Midbrain (tissue), 1 donor: ENCODE measurements at regions not wholly inside any gene's neighbourhood (a gene's known extent, or its start where the extent isn't known, plus 50 kb on each side); places are given as distances from the start of the nearest gene placed in this dataset.

Source experiments
- DNase-seq: peaks from one replicate; lab custom pipeline; 2025; lab: John Stamatoyannopoulos, UW

DNA sequence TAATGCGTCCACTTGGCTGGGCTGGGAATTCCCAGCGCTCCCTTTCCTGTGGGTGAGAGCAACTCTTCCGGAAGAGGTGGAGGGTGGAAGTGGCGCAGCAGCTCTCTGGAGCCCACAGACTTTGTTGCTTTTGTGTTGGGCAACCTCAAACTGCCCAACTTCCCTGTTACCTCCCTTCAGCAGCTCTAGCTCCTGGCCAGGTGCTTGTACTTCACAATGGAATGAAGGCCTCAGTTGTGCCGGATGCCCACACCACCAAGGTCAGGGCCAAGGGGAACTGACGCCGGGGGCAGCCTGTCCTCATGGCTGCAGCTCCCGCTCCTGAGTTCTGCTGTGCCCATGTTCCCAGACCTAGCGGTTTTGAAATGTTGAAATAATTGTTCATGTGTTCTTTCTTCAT is 322.9 kb downstream of the GALR1 start:
- no peak for DNase-seq

DNA sequence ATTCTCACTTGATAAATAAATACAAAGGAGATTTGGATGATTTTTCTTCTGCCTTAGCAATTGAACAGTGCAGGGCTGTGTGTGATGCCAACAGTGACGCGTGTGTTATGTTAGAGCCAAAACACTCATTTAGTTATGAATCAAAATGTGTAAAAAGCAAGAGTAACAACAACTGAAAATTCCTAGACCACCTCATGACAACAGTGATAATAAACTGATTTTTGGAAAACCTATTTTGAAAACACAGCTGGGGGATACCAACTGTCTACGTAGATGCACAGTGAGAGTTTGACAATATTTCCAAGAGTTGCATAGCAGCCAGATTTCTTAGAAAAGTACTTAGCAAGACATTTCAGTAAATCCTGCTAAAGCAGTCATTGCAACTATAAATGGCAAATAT is 323.9 kb downstream of the GALR1 start:
- DNase-seq, result no peak

DNA sequence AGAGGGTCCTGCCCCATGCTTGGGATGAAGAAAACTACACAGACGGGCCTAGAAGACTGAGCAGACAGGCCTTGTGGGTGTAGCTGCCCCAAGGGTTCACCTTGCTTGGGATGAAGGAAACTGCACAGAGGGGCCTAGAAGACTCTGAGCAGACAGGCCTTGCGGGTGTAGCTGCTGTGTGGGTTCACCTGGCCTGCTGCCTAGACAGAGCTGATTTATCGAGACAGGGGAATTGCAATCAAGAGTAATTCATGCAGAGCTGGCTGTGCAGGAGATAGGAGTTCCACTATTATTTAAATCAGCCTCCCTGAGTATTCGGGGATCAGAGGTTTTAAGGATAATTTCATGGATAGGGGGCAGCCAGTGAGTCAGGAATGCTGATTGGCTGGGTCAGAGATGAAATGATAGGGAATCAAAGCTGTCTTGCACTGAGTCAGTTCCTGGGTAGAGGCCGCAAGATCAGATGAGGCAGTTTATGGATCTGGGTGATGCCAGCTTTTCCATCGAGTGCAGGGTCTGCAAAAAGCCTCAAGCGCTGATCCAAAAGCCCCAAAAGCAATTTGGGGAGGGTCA is 341.4 kb downstream of the GALR1 start:
- DNase-seq, result no peak

DNA sequence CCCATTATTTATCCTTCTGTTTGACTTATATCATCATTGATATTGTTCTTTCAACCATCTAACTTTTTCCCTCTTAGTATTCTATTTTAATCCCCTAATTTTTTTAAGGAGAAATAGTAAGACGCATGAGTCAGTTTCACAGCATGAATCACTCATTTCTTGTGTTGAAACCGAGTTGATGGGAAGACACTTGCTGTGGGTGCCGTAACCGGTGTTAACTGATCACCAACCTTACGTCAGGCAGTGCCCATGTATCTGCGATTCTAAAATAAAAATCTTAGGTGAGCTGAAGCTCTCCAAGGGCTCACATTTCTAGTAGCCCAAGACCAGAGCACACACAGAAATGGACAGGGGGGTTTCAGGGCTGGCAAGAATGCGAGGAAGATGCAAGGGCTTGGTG is 348.1 kb downstream of the GALR1 start:
- no peak for DNase-seq

DNA sequence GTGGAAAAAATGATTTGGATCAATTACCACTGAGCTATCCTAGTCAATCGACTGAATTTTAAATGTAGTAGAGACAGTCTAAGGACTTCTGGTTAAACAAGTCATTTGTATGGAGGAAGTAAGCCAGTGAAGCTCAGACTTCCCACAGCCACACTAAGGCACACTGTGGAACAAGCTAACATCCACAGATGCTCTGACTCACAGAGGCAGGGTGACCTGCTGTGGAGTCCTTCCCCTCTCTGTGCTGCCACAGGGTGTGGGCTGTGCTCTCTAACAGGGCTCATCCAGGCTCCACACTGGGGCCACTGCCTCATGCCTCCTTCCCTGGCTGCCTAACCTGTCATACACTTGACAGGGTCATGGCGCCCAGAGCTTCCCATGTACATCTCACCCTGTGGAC is 351.0 kb downstream of the GALR1 start:
- no peak for DNase-seq

DNA sequence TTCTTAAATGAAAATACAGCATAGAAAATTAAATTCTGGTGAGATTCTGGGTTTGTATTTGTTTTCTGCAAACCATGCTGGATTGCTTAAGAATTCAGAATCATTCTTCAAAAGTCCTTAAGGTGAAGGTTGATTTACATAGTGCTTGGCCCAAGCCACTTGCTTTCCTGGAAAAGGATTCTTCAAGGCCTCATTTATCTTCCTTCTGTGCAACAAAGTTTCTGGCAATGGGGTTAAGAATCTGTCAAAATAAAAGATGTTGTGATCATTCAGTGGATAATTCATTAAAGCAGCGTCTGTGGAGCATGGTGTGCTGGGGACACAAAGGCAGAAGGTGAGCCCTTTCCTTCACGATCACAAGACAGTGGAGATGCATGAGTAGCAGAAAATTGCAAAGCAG is 351.9 kb downstream of the GALR1 start:
- DNase-seq, result no peak

DNA sequence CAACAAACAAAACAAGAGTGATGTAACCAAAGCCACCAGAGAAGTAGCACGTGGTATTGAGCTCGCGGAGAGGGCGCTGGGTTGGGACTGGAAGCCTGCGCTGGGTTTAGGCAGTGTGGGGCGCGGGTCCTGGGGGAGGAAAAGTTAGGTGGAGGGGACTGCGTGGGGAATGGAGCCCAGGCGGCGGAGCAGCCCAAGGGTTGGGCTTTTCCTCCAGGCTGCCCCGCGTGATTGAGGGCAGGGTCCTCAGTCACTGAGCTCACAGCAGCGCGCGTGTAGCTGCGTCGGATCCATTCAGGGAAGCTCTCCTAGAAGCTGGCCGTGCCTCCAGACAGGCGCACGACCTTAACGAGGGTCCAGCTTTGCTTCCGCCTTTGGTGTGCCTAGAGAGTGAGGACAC is 357.4 kb downstream of the GALR1 start:
- DNase-seq, result no peak

DNA sequence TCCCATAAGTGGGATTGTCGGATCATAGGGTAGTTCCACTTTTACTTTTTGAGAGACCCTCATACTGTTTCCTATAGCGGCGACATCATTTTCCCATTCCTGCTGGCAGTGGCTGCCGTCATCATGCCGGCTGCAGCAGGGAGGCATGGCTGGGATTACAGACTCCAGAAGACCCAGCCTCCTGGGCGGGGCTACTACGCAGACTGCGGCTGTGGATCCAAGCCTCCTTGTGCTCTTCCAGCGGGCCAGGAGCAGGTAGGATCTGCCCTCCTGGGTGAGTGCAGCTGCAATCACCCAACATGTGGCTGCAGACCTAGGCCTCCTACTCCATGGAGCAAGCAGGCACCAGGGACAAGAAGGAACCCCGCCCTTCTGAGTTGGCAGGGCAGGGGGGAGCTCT is 359.2 kb downstream of the GALR1 start:
- DNase-seq, result no peak

DNA sequence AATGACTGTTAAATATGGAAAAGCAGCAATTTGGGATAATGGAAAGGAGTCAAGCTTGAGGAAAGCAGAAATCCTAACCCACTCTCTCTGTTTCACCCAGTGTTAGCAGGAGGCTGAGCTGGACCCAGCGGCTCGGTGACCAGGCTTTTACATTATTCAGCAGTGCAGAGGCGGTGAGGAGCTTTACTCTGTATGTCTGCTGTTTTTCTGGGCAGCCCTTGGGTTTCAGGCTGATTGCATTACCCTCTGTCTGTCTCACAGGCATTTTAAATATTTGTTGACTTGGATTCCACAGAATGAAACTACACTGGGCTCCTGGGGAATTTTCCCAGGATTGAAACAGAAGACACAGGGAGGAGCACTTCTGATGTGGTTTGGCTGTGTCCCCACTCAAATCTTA is 368.0 kb downstream of the GALR1 start:
- DNase-seq, result no peak

DNA sequence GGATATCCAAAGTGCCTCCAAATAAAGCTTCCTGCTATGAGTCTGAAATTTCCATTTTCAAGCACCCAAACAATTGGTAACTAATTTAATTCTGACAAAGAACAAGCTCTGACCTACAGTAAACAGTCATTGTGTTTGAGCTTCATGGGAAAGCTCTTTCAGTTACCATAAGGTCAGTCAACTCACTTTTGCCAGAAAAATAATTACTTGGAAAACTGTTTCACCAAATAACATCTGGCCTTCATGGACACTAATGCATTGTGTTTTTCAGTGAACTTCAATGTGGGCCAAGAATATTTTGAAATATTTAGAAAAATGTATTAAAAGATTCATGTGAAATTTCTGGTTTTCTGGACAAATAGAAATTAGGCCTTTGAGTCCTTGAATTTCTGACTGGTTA is 369.9 kb downstream of the GALR1 start:
- no peak for DNase-seq

DNA sequence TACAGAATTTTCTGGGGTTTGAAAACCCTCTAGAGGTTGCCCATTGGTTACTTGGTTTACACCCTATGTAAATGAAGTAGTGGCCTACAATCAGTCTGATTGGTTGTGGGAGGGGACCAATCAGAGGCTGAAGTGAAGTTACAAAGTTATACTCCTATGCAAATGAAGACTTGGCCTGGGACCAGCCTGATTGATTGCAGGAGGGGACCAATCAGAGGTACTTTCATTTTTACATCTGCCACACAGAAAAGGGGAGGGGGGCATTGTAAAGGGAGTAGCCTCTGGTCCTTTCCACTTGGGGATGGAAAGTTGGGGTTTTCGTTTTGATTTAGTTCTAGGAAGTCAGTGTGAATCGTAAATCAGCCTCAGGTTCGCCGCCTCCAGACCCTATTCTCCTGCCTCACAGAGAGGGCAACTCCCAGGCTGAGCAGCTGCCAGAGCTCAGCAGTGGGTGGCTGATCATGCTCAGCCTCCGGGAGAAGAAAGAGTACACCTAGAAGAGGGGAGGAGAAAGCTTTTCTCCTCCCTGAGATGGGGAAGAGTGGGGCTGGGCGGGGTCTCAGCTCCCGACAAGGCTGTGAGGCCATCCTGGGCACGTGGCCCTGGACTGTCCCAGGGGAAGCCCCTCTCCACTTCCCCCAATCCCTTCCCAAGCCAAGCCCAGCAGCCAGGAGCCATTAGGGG is 372.5 kb downstream of the GALR1 start:
- DNase-seq, result no peak

DNA sequence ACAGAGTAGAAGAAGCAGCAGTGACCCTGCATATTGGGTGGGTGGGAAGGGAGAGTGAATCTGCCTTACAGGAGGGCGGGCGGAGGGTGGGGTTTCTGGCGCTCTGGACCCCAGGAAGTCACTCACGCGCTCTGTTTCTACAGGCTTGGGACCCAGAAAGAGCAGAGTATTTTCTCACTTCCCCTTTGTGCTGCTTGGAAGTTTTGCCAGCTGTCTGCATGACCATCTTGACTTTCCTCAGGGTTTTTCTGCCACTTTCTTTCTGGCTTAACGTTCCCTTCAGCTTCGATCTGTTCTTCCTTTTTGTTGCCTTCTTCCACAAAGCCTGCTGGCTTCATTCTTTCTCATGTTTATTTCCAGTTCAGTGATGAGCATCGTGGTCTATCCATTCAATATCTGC is 383.1 kb downstream of the GALR1 start:
- no peak for DNase-seq

DNA sequence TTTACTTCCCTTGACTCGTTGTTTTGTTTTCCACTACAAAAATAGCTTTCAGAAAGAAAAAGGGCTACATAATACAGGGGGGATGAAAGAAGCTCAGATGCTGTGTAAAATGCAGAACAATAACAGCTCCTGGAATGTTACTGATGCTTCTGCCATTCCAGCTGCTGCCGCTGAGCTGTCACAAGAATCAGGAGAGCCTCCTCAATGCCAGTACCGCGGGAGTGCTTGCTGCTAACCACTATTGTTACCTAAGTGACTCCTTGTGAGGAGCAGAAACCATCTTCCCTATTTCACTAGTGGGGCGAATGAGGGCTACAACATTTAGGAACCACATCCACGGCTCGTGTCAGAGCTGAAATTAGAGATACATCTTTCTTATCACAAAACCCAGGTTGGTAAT is 384.8 kb downstream of the GALR1 start:
- DNase-seq, result no peak

DNA sequence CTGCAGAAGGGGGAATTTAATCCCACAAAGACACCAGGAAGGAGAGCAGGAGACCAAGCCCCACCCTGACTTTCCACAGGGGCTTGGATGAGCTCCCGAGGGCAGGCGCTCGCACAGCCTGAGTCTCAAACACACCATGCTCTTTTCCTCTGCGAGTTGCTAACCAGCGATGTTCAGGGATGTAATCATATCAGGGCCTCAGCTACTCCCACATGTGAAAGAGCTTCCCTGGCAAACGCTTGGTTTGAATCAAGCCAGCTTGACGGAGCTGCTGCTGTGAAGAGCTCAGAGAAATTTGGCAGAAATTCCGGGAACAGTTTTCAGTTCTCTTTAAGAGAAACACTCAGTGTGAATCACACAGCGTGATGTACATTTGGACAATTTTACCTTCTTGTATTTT is 385.8 kb downstream of the GALR1 start:
- no peak for DNase-seq

DNA sequence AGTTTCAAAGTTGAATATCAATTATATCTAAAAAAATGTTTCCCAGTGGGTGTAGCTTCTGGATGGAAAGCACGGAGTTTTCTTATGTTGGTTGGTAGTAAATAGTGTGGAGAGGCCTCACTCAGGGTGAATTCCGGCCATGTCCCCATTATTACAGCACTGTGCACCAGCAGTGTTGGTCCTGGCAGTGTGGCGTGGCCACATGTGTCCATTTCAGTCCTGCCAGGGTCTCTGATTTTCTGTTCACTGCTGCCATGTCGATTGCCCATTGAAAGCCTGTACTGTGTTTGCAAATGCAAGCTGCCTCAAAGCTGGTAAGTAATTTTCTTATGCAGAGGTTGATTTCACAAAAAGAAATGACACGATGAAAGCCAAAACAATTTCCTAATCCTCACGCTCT is 386.2 kb downstream of the GALR1 start:
- no peak for DNase-seq

DNA sequence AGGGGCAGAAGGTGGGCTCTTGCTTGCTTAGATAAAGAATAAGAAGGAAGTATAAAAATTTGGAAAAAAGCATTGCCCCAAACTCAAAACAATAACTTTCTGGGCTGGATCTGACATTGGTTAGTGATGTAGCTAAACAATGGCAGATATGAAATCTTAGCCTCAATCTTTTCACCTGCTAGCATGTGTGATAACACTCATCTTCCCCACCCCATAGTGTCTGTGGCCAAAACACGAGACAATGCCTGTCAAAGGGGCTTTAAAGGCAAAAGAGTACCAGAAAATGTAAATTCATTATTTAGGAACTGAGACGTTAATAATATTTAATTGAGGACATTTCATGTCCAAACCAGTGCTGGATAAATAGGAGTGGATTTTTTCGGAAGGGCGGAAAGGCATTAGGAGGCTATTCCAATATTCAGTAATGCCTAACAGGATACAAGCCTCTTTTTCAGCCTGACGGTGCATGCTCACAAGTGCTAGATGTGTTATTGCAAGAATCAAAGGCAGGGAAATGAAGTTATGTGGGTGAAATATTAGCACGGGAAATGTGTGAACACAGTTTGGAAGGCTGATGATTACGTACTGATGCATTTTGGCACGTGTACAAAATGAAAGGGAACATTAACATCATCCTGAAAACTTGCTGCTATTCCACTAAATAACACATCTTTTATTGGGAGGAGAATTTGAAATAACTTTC is 395.7 kb downstream of the GALR1 start:
- no peak for DNase-seq

DNA sequence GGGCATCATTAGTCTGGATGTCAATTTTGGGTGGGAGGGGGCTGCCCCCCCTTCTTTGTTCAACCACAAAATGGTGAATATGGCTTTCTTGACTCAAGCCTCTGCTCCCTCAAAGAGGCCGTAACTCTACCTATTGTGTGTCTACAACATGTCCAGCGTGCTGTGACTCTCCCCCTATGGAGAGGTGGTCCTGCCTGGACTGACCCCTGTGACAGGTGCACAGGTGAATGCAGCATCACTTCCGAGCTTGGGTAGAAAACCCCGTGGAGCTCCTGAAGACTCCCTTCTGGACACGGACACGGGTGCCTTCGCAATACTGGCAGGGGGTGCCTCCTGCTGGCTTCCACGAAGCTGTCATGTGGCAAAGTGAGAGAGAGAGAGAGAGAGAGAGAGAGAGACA is 397.8 kb downstream of the GALR1 start:
- no peak for DNase-seq

DNA sequence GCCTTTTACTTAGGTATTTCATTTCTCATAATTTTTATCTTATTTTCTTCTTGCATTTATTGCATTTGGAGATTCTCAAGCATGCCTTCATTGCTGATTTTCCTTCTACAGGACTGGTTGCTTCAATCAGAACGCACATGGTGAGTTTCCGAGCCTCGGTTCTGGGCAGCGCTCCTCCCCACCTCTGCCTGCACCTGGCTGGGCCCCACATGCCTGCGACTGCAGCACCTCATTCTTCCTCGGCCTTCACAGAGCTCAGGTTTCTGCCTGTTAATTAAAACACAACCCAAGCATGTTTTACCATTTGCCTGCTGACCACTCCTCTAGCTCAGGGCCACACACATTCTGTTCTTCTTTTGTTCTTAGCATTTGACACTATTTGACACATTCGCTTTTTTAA is 398.8 kb downstream of the GALR1 start:
- no peak for DNase-seq

DNA sequence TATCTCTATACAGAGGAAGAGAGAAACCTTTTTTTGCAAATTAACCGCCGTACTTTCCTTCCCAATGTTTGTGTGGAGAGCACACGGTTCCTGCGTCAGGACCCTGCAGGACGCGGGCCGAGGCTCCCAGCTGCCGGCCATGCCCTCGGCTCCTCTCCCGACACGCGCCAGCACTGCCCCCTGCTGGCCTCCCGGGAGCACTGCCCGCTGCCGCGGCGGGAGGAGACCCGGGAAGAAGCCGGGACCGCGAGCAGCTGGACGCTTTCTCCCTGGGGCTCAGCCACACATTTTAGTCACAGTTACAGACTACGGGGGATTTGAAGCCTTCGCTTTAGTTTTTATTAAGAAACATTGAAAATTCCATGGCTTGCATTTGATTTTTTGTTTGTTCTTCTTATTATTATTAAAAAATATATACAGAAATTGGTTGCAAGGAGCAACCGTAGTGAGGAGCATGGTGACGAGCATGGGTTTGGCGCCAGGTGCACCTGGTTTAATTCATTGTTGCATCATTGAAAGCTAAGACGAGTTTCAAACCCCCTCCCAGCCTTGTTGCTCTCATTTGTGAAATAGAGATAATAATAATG is 401.2 kb downstream of the GALR1 start:
- DNase-seq, result peak; percentile 79

DNA sequence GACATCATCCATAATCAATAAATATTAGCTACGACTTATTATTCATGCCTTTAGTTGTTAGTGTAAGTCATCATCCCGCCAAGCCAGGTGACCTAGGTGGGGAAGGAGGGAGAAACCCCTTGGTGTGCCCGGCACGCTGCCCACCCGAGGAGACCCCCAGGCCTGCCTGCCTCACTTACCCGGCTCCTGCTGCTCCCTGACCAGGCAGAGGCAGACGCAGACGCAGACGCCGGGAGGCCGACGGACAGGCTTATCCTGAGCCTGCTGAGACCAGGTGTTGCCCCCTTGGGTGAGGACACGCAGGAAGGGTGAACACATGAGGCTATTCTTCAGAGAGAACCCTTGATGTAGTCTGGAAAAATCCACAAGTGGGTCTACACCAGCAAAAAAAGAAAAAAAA is 401.8 kb downstream of the GALR1 start:
- no peak for DNase-seq

DNA sequence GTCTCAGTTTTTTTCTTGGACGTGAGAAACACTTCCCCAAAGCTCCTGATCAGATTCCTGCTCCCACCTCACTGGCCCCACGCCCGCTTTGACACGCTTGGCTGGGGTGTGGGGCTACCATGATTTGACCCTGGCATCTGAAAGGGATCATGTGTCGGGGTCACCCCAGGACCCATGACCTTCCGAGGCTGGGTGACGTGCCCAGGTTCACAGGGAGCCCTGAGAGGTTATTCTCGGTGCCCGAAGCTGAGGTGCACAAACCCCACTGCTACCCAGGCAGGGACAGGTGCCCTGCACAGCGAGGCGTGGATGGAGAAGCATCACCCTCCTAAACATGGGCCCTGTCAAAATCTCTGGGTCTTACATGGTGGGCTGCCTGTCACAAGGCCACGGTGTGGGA is 404.1 kb downstream of the GALR1 start:
- DNase-seq, result no peak

DNA sequence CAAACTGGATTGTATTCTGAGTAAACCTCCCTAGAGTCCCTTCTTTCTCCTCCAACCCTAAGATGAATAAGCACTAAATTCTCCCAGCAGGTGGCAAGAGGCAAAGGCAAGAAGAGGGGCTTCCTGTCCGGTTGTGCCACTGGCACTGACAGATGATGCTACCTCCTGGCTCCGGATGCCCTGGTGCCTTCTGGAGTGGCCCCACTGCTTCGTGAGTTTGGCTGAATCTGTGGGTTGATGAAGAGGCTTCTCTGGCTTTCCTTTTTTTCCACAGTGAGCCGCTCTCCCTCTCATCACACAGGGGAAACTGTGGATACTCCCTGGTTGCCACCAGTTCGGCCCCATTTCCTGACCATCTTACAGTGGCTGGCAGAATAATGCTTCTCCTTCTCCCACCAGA is 404.7 kb downstream of the GALR1 start:
- DNase-seq, result no peak

DNA sequence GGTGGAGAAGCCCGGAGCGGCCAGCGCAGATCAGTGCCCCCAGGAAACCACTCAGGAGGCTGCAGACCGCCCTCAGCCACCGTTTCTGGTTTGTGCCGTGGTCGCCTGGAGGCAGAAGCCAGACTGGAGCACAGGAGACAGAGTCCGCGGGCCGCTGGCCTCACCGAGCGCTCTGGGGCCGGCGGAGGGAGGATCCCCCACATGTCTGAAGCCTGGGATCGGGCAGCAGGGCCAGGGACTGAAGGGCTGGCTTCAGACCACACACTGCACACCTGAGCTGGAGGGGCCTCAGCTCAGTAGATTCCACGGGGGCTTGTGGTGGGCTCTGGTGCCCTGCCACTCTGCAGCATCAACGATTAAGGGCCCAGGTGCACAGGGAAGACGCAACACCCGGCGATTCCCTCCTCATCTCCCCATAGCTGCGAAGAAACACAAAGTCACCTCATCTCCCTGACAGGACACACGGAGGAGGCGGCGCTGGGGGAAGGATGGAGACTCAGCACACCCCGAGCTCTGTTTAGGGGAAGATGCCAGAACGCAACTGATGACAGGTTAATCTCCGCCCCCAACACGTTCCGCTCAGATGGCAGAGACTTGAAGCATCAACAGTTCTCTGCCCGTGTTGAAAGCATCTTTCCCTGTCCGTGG is 408.1 kb downstream of the GALR1 start:
- no peak for DNase-seq
